Stimulated activated CD4-positive, alpha-beta T cell treated with anti-CD3 and anti-CD28 coated beads, Interleukin-15, amount 100 ng/mL, for 1 hour (primary cell): ENCODE measurements at regions not wholly inside any gene's neighbourhood (a gene's known extent, or its start where the extent isn't known, plus 50 kb on each side); places are given as distances from the start of the nearest gene placed in this dataset.

Source experiments
- DNase-seq, 2 donors: peaks; one replicate each; pipeline ENCODE4 v3.0.0-alpha.2; 2020; ENCODE audit warnings: low read depth in 1 of 2, low spot score in 1 of 2

DNA sequence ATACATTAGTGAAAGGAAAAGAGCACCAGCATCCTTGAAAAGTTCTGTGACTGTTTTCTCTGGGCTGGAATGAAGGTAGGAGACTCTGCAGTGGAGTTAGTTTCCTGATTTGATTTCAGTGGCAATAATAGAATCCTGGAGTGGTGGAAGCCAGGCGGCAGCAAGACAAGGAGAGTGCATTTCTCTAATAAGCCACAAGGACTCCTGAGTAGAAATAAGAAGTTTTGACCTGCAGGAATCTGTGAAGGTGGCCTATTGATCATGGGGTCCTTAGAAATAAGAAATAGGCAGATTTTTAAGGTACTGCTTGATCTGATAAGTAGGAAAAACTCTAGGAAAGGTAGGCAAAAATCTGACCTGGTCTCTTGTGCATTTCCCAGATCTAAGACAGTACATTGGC is 68.4 kb upstream of the ELOVL5 start:
- DNase-seq, result no peak

DNA sequence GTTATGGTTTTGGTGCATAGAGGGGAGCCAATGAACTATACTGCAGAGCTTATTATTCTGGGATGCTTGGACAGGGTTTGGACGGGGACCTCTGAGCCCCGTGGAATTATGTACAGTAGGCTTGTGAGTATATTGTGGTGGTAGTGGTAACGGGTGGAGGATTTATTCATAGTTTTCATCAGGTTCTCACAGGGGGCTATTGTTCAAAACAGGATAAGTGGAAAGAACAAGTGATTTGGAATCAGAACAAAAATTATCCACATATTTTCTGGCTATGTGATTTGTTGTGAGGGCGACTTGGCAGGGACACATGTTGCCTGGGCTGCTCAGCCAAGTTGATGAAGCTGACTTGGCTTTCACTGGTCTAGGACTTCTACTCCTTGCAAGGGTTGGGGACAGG is 64.6 kb upstream of the ELOVL5 start:
- DNase-seq, result no peak

- no peak for DNase-seq
Observed at GRCh38 chr6:53412751-53413150, 64.0 kb upstream of the ELOVL5 start.

DNA sequence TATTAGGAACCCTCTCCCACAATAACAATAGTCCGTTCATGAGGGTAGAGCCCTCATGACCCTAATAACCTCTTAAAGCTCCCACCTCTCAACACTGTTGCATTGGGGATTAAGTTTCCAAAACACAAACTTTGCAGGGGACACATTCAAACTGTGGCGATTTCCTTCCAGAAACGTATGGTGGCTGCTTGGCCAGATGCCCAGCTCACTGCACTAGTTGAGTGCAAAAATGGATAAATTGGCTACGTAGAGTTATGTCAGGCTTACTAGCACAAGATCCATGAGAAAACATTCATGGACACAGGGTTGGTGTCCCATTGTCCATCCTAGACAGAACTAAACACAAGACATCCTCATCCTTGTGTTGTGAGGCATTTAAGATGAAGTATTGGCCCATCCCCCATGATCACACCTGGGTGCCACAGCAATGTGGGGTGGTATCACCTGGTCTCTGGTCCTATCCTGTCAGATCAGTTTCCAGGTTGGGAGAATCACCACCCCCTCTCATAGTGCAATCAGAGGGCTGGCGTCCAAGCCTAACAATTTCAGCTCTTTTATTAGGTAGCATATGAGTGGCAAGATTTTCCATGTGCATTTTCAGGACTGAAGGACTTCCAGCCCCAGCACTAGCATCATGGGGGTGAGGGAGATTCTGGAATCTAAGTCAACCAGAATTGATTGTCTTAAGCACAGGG is 63.4 kb upstream of the ELOVL5 start:
- DNase-seq, result no peak

- DNase-seq, result no peak
Observed at GRCh38 chr6:53411451-53411850, 62.7 kb upstream of the ELOVL5 start.

DNA sequence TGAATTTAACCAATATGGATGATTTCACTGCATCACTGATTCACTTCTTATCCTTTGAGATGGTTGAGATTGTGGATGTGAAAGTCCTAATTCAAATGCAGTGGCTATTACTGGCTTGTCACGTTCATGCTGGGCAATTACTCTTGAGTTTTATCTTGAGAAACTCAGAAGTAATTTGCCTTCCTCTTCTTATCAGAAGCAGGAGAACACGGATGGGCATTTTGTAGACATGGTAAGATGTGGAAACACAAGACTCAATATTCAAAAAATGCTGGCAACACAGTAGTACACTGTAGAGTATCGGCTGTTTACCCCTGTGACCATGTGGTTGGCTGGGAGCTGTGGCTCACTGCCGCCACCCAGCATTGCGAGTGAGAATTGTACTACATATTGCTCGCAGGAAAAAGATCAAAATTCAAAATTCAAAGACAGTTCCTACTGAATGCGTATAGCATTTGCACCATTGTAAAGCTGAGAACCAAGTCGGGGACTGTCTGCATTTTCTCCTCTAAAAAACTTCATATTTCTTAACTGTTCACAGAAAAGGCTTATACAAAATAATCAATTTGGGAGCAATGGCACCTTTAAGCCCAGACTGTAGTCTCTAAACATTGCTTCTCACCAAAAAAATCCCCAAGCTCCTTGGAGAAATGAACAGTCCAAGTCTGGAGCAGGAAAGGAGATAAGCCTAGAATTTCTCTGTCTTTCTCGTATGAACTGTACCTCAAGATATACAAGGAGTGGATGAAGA is 61.9 kb upstream of the ELOVL5 start:
- peak; percentile 23 to 29 for DNase-seq

DNA sequence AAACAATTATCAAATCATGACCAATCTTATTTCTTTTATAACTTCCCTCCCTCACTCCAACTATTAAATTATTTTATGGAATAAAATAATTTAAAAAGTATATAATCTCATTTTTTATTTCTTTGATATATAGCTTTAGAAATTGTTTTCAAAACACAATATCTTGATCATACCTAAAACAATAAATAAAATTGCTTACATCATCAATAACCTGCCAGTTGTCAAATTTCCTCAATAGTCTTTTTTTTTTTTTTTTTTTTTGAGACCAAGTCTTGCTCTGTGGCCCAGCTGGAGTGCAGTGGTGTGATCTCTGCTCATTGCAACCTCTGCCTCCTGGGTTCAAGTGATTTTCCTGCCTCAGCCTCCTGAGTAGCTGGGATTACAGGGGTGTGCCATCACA is 60.1 kb upstream of the ELOVL5 start:
- no peak for DNase-seq

GRCh38 chr6:53399027-53399344 is 50.2 kb upstream of the ELOVL5 start:
- DNase-seq, result no peak

- DNase-seq, result no peak
Observed at GRCh38 chr6:53398247-53399026, 49.7 kb upstream of the ELOVL5 start.
